ENCODE measurements at regions not wholly inside any gene's neighbourhood (a gene's known extent, or its start where the extent isn't known, plus 50 kb on each side); places are given as distances from the start of the nearest gene placed in this dataset.

- intact Hi-C loops (cut with DNase I) = no loop called here
- DNase-seq = no peak
Measured at GRCh38 chr5:73375191-73375545, 73.4 kb downstream of the FOXD1 start.

- no peak for DNase-seq
- intact Hi-C loops (cut with DNase I) = no loop called here
Measured at GRCh38 chr5:73374520-73375190, 73.9 kb downstream of the FOXD1 start.

GRCh38 chr5:73373814-73374510 lies 74.6 kb downstream of the FOXD1 start:
- DNase-seq = no peak
- intact Hi-C loops (cut with DNase I) = no loop called here

- intact Hi-C loops (cut with DNase I) = no loop called here
- DNase-seq = no peak
Measured at GRCh38 chr5:73370640-73371583, 77.7 kb downstream of the FOXD1 start.

GRCh38 chr5:73370095-73370494 lies 78.5 kb downstream of the FOXD1 start:
- intact Hi-C loops (cut with DNase I) = no loop called here
- DNase-seq = no peak

GRCh38 chr5:73369278-73369677 lies 79.3 kb downstream of the FOXD1 start:
- intact Hi-C loops (cut with DNase I) = no loop called here

GRCh38 chr5:73367650-73368049 lies 80.9 kb downstream of the FOXD1 start:
- intact Hi-C loops (cut with DNase I) = no loop called here
- DNase-seq = no peak

More at GRCh38 chr5:73369278-73369677, 79.3 kb downstream of the FOXD1 start:
- DNase-seq = no peak

GRCh38 chr5:73365990-73366667 lies 82.4 kb downstream of the FOXD1 start:
- intact Hi-C loops (cut with DNase I) = no loop called here
- no peak for DNase-seq

- DNase-seq = no peak
- intact Hi-C loops (cut with DNase I) = no loop called here
Measured at GRCh38 chr5:73365301-73365853, 83.2 kb downstream of the FOXD1 start.

- DNase-seq = no peak
- intact Hi-C loops (cut with DNase I) = no loop called here
Measured at GRCh38 chr5:73363911-73364730, 84.5 kb downstream of the FOXD1 start.

GRCh38 chr5:73359395-73359794 lies 89.2 kb downstream of the FOXD1 start:
- intact Hi-C loops (cut with DNase I) = no loop called here
- no peak for DNase-seq

GRCh38 chr5:73358366-73358765 lies 90.2 kb downstream of the FOXD1 start:
- DNase-seq = no peak

GRCh38 chr5:73357576-73357975 lies 91.0 kb downstream of the FOXD1 start:
- intact Hi-C loops (cut with DNase I) = no loop called here
- DNase-seq = no peak

More at GRCh38 chr5:73358366-73358765, 90.2 kb downstream of the FOXD1 start:
- intact Hi-C loops (cut with DNase I) = no loop called here

- no peak for DNase-seq
- intact Hi-C loops (cut with DNase I) = no loop called here
Measured at GRCh38 chr5:73355108-73355507, 93.5 kb downstream of the FOXD1 start.

GRCh38 chr5:73354406-73354805 lies 94.2 kb downstream of the FOXD1 start:
- intact Hi-C loops (cut with DNase I) = no loop called here
- no peak for DNase-seq

GRCh38 chr5:73352649-73353230 lies 95.8 kb downstream of the FOXD1 start:
- no peak for DNase-seq
- intact Hi-C loops (cut with DNase I) = no loop called here

GRCh38 chr5:73352243-73352642 lies 96.3 kb downstream of the FOXD1 start:
- intact Hi-C loops (cut with DNase I) = no loop called here

GRCh38 chr5:73351593-73351992 lies 97.0 kb downstream of the FOXD1 start:
- intact Hi-C loops (cut with DNase I) = no loop called here
- no peak for DNase-seq

More at GRCh38 chr5:73352243-73352642, 96.3 kb downstream of the FOXD1 start:
- no peak for DNase-seq

- intact Hi-C loops (cut with DNase I) = no loop called here
- DNase-seq = no peak
Measured at GRCh38 chr5:73346878-73347408, 101.6 kb downstream of the FOXD1 start.
